Gastroesophageal sphincter (tissue), 3 donors: ENCODE measurements at regions not wholly inside any gene's neighbourhood (a gene's known extent, or its start where the extent isn't known, plus 50 kb on each side); places are given as distances from the start of the nearest gene placed in this dataset.

ENCODE experiments used
- CTCF ChIP-seq, 4 experiments: fragments of 200-600 bp in 2 of 4; fragments of 450-650 bp in 2 of 4; sonication (generic) in 1 of 4; IDR thresholded peaks; one replicate each; pipeline ENCODE4 v1.5.1; 2017 to 2019; ENCODE audit warnings: antibody characterized with exemption in 4 of 4, mild to moderate bottlenecking in 2 of 4, moderate library complexity in 2 of 4
- POLR2A ChIP-seq, 2 donors: fragments of 450-650 bp; IDR thresholded peaks; one replicate each; pipeline ENCODE4 v1.6.1; 2017; ENCODE audit warnings: antibody characterized with exemption in 2 of 2, mild to moderate bottlenecking in 2 of 2, moderate library complexity in 1 of 2
- POLR2AphosphoS5 ChIP-seq: sonication (generic); formaldehyde crosslinking; IDR thresholded peaks from one replicate; pipeline ENCODE4 v1.6.1; 2017; ENCODE audit warnings: antibody characterized with exemption

GRCh38 chrX:7399373-7399772, 251.4 kb upstream of the PUDP start:
- no peak for TF ChIP-seq POLR2A (IDR thresholded peaks at IDR 0.05)
- no peak for TF ChIP-seq POLR2AphosphoS5
- no peak for TF ChIP-seq CTCF (IDR thresholded peaks at IDR 0.05)
